Duodenal mucosa (tissue), 2 donors: ENCODE measurements at regions not wholly inside any gene's neighbourhood (a gene's known extent, or its start where the extent isn't known, plus 50 kb on each side); places are given as distances from the start of the nearest gene placed in this dataset.
"Not testable (repeated sequence)": the region's sequence is repeated elsewhere in the genome, so short reads cannot be mapped to it uniquely, and the experiment has no call there.

Source experiments
- H3K27ac ChIP-seq: one replicate; pipeline ENCODE4 v1.7.0; 2013; ENCODE audit warnings: low read depth, low read length
- H3K27me3 ChIP-seq, 2 donors: one replicate each; pipeline ENCODE4 v1.7.0; 2013; ENCODE audit warnings: low read length in 2 of 2, control low read depth in 1 of 2; ENCODE audit not compliant: insufficient read depth in 2 of 2, control insufficient read depth in 1 of 2
- H3K36me3 ChIP-seq, 2 donors: one replicate each; pipeline ENCODE4 v1.7.0; 2013; ENCODE audit warnings: low read length in 2 of 2, control low read depth in 1 of 2; ENCODE audit not compliant: insufficient read depth in 2 of 2, control insufficient read depth in 1 of 2
- H3K4me1 ChIP-seq, 2 donors: one replicate each; pipeline ENCODE4 v1.7.0; 2013; ENCODE audit warnings: low read length in 2 of 2, control low read depth in 1 of 2; ENCODE audit not compliant: insufficient read depth in 2 of 2, control insufficient read depth in 1 of 2
- H3K4me3 ChIP-seq, 2 donors: one replicate each; pipeline ENCODE4 v1.7.0; 2013; ENCODE audit warnings: low read length in 2 of 2, low read depth in 1 of 2
- H3K9ac ChIP-seq, 2 donors: one replicate each; pipeline ENCODE4 v1.7.0; 2013; ENCODE audit warnings: low read length in 2 of 2, low read depth in 1 of 2
- H3K9me3 ChIP-seq, 2 donors: one replicate each; pipeline ENCODE4 v1.7.0; 2013; ENCODE audit warnings: low read length in 2 of 2, control low read depth in 1 of 2; ENCODE audit not compliant: control insufficient read depth in 1 of 2

DNA sequence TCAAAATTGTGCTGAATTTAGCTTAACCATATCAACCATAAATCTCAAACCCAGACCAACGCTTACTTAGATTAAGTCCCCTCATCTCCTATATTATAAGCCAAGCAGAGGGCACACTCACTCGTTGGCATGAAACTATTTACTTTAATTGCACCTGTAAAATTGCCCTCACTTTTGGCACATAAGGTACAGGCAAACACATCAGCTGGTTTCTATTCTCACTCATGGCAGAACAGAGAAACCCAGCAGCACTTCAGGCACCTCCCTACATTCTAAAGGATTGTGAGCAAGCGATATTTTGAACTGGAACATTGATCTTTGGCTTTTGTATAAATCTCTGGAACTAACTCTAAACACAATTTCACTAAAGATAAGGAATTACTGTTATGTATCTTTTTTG, 845.6 kb upstream of the CDH6 start:
- no peak overlapping the region for H3K9ac ChIP-seq
- H3K9me3 ChIP-seq = no peaks in the 10 kb centered on the region
- no peaks in the 10 kb centered on the region for H3K27me3 ChIP-seq
- H3K4me1 ChIP-seq = no peaks in the 10 kb centered on the region
- H3K36me3 ChIP-seq = no peaks in the 10 kb centered on the region
- H3K27ac ChIP-seq = no peak overlapping the region
- H3K4me3 ChIP-seq = no peak overlapping the region

DNA sequence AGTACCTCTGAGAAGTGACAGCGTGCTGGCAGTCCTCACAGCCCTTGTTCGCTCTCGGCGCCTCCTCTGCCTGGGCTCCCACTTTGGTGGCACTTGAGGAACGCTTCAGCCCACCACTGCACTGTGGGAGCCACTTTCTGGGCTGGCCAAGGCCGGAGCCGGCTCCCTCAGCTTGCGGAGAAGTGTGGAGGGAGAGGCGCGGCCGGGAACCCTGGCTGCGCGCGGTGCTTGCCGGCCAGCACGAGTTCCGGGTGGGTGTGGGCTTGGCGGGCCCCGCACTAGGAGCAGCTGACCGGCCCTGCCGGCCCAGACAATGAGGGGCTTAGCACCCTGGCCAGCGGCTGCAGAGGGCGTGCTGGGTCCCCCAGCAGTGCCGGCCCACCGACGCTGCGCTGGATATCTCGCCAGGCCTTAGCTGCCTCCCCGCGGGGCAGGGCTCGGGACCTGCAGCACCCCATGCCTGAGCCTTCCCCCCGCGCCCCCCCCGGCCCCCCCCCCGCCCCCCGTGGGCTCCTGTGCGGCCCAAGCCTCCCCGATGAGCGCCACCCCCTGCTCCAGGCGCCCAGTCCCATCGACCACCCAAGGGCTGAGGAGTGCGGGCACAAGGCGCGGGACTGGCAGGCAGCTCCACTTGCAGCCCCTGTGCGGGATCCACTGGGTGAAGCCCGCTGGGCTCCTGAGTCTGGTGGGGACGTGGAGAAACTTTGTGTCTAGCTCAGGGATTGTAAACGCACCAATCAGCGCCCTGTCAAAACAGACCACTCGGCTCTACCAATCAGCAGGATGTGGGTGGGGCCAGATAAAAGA, 847.7 kb upstream of the CDH6 start:
- not testable (repeated sequence) for H3K27ac ChIP-seq, H3K36me3 ChIP-seq, H3K9ac ChIP-seq

DNA sequence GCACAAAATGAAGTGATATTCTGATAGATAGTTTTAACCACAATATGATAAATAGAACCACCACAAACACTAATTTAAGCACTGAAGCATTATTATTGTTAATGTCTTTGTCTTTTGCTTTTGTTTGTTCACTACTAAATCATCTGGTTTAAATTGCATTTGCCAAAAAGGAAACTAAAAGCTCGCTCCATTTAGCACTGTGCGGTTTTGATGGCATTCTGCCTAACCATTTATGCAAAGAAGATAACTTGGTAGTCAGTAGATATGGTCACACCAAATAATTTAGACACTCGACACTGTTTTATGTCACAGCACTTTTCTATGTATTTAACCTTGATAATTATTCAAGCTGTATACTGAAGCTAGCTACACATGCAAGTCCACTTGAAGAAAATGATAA, 849.8 kb upstream of the CDH6 start:
- Histone ChIP-seq H3K4me3 (no peak overlapping the region), H3K9ac (no peak overlapping the region), H3K27me3 (no peaks in the 10 kb centered on the region), H3K27ac (no peak overlapping the region), H3K4me1 (no peaks in the 10 kb centered on the region), H3K9me3 (no peaks in the 10 kb centered on the region), H3K36me3 (no peaks in the 10 kb centered on the region)

More for the DNA sequence above, 847.7 kb upstream of the CDH6 start:
- not testable (repeated sequence) for H3K4me3 ChIP-seq, H3K27me3 ChIP-seq, H3K4me1 ChIP-seq, H3K9me3 ChIP-seq

DNA sequence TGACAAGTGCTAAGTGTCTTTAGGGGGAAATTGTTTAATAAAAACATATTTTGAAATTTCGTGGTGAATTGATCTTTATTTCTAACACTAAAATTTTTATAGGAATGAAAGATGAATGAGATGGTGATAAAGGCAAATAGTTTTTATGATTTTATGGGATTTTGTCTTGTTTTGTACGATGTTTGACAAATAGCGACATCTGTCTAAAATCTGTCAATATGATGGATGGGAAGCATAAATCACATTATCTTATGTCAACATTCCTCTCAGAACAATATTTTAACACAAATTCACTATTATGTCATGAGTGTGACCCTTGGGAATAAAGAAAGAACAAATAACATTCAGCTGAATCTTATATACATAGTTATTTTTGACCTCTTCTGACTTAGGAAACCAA, 852.0 kb upstream of the CDH6 start:
- H3K27ac ChIP-seq = no peak overlapping the region
- H3K4me1 ChIP-seq = no peaks in the 10 kb centered on the region
- H3K9me3 ChIP-seq = no peaks in the 10 kb centered on the region
- no peaks in the 10 kb centered on the region for H3K36me3 ChIP-seq
- no peaks in the 10 kb centered on the region for H3K27me3 ChIP-seq
- no peak overlapping the region for H3K9ac ChIP-seq
- no peak overlapping the region for H3K4me3 ChIP-seq

DNA sequence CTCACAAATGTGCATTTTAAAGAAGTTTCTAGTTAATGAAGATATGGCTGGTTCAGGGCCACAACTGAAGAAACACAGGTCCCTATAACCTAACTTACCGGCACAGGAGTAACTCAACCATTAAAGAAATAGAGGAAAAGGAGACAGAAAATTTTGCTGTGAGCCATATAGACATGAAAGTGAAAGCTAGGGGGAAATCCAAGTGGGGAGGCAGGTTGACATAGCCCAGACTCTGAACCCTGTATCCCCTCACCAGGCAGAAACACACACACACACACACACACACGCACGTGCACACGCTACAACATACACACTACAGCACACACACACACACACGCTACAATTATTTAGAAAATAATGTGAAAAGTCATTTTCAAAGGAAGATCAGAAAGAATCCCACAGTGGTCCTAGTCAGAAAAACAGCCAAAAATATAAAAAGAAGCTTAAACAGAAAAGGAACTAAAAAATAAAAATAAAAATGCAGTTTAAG, 856.4 kb upstream of the CDH6 start:
- no peak overlapping the region for H3K27ac ChIP-seq
- no peaks in the 10 kb centered on the region for H3K4me1 ChIP-seq
- H3K9ac ChIP-seq = no peak overlapping the region
- no peaks in the 10 kb centered on the region for H3K27me3 ChIP-seq
- no peaks in the 10 kb centered on the region for H3K36me3 ChIP-seq
- no peak overlapping the region for H3K4me3 ChIP-seq
- H3K9me3 ChIP-seq = no peaks in the 10 kb centered on the region

DNA sequence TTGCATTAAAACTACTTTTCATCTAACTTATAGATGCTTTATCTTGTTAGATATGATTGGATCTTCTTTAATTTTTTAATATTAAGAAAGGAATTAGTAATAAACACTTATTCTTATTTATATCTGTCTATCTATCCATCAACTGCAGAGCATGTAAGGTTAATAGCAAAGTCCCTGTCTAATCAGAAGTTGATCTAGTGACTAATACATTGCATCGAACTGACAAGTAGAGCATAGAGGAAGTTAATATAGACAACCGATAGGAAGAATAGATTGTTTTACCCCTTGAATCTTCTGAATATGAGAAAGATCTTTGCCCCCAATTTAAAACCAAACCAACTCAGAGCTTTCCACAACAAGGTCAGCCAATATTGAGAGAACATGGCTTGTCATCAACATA, 862.0 kb upstream of the CDH6 start:
- H3K4me1 ChIP-seq = no peaks in the 10 kb centered on the region
- no peaks in the 10 kb centered on the region for H3K36me3 ChIP-seq
- no peaks in the 10 kb centered on the region for H3K9me3 ChIP-seq
- no peak overlapping the region for H3K9ac ChIP-seq
- no peak overlapping the region for H3K4me3 ChIP-seq
- H3K27me3 ChIP-seq = no peaks in the 10 kb centered on the region
- H3K27ac ChIP-seq = no peak overlapping the region

DNA sequence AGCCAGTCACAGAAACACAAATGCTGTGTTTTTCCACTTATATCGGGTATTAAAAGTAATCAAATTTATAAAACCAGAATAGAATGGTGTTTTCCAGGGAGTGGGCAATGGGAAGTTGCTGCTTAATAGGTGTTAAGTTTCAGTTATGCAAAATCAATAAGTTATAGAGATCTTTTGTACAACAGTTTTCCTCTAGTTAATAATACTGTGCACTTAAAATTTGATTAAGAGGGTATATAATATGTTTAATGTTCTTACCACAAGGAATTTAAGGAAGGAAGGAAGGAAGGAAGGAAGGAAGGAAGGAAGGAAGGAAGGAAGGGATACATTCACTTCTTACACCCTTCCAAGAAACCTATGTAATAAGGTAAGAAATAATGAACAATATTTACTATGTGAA, 867.7 kb upstream of the CDH6 start:
- Histone ChIP-seq H3K27ac (no peak overlapping the region), H3K27me3 (no peaks in the 10 kb centered on the region), H3K4me1 (no peaks in the 10 kb centered on the region), H3K4me3 (no peak overlapping the region), H3K36me3 (no peaks in the 10 kb centered on the region), H3K9ac (no peak overlapping the region), H3K9me3 (no peaks in the 10 kb centered on the region)

DNA sequence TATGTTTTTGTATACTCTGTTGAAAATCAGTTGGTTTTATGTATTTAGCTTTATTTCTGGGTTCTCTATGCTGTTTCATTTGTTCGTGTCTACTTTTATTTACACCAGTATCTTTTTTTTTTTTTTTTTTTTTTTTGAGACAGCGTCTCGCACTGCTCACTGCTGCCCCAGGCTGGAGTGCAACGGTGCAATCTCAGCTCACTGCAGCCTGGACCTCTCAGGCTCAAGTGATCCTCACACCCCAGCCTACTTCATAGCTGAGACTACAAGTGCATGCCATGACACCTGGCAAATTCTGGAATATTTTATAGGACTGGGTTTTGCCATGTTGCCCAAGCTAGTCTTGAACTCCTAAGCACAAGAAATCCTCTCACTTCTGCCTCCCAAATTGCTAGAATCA, 869.4 kb upstream of the CDH6 start:
- Histone ChIP-seq H3K9me3 (no peaks in the 10 kb centered on the region), H3K27ac (no peak overlapping the region), H3K9ac (no peak overlapping the region)

DNA sequence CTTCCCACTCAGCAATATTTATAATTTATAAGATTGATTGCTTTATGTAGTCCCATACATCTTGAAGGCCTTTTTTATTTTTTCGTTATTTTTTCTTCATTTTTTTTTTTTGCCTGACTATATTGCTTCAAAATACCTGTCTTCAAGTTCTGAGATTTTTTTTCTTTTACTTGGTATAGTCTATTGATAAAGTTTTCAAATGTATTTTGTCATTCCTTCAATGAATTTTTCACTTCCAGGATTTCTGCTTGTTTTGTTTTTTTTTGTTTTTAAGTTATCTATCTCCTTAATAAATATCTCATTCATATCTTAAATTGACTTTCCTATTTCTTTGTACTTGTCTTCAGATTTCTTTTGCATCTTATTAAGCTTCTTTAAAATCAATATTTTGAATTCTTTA, 905.6 kb upstream of the CDH6 start:
- peaks cover 13 to 15% of the 10 kb centered on the region in 2 donors for H3K9me3 ChIP-seq
- H3K27ac ChIP-seq = no peak overlapping the region
- H3K27me3 ChIP-seq = no peaks in the 10 kb centered on the region
- no peak overlapping the region for H3K9ac ChIP-seq
- H3K4me3 ChIP-seq = no peak overlapping the region
- H3K36me3 ChIP-seq = no peaks in the 10 kb centered on the region
- H3K4me1 ChIP-seq = no peaks in the 10 kb centered on the region

More for the DNA sequence above, 869.4 kb upstream of the CDH6 start:
- no peak overlapping the region for H3K4me3 ChIP-seq
- no peaks in the 10 kb centered on the region for H3K27me3 ChIP-seq
- no peaks in the 10 kb centered on the region for H3K36me3 ChIP-seq
- H3K4me1 ChIP-seq = no peaks in the 10 kb centered on the region

DNA sequence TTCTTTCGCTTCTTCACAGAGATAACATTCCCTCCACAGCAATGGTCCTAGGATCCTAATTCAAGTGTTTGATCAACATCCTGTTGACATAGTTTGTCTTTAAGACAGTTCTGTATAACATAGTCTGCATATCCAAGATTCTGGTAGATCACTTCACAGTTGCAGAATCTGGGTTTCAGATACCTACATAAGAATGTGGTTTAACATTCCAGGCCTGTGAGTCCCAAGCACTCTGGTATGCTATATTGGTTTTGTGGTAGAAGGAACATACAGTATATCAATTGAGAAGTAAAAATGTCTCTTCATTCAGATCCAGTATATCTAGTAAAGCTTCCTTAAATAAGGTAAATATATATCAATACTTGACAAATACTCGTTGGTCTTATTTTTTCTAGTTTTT, 914.2 kb upstream of the CDH6 start:
- no peak overlapping the region for H3K9ac ChIP-seq
- no peaks in the 10 kb centered on the region for H3K4me1 ChIP-seq
- H3K27ac ChIP-seq = no peak overlapping the region
- no peaks in the 10 kb centered on the region for H3K27me3 ChIP-seq
- no peaks in the 10 kb centered on the region for H3K36me3 ChIP-seq
- no peak overlapping the region for H3K4me3 ChIP-seq
- no peaks in the 10 kb centered on the region for H3K9me3 ChIP-seq
